ENCODE measurements at regions not wholly inside any gene's neighbourhood (a gene's known extent, or its start where the extent isn't known, plus 50 kb on each side); places are given as distances from the start of the nearest gene placed in this dataset.

DNA sequence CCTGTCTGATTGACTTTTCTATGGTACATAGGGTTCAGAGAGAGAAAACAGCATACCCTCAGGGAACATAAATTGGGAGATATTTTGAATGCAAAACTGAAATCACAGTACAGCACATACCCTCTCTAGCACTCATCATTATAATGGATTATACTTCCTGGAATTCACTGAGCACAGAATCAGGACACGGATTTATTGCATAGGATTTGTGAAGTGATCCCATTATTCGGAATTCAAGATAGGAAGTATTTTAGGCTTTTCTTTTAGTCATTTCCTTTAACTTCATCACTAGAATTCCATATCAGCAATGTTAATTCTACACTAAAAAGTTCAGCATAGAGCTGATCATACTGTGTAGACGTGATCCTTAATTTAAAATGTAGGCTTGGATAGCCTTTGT lies 407.0 kb downstream of the PID1 start:
- no peak for DNase-seq (ENCODE audit: low spot score)

DNA sequence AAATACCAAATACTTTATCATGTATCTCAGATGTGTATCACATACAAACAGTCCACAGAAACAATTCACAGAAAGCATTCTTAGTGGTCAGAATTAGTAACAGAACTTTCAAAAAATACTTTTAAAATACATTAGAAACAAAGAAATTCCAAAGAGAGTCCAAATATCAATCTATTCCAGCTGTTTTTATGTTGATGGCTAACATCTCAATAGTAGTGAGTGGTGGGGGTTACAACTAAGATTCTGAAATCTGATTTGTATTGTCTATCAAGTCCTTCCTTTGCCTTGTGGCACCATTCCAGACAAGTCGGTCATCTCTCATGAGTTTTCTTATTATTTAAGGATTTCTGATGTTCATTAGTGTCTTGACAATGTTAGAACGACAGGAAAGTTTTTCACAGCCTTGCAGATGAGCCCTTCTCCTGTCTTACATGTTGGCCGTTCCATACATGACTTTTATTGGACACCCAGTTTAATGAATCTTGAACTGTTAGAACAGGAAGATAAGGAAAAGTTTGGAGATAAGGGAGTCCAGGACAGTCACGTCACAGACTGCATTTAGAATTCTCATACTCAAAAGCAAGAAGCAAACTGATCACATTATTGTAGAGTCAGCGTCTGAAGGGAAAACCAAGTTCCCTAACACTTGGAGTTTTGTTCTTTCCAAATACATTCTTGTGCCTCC lies 410.3 kb downstream of the PID1 start:
- DNase-seq (ENCODE audit: low spot score): no peak

DNA sequence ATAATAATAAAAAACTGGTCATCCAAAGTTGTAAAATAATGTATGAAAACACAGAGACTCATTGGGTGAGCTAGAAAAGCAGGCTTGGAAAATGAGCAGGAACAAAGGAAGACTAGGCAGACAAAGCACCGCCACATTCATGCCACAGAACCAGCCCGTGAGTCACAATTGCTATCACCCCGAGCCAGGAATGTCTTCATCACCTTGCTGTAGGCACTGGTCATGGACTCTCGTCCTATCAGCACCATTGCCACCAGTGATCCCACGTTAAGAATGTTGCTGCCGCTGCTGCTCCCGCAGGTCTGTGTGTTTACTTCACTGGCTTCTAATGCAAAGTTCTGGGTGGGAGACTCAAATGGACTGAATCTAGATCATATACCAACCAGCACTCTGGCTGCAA lies 417.9 kb downstream of the PID1 start:
- DNase-seq (ENCODE audit: low spot score): no peak

GRCh38 chr2:228848638-228849037 lies 422.4 kb downstream of the PID1 start:
- no peak for DNase-seq (ENCODE audit: low spot score)

DNA sequence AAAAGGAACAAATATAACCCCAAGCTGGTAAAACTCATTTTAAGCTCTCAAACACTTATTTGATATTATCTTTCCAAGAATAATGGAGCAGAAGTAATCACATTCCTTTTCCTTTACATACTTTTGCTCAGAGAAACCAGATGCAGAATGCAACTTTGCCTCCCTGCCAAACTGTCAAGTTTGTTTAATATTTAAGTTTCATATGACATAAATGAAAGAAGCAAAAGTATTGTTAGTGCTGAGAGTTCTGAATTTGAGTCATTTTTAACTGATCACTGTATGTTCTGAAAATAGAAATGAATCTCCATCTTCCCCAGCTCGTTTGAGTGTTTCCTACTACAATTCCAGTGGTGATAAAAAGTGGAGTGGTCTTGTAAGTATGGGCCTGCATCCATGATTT lies 423.4 kb downstream of the PID1 start:
- no peak for DNase-seq (ENCODE audit: low spot score)

DNA sequence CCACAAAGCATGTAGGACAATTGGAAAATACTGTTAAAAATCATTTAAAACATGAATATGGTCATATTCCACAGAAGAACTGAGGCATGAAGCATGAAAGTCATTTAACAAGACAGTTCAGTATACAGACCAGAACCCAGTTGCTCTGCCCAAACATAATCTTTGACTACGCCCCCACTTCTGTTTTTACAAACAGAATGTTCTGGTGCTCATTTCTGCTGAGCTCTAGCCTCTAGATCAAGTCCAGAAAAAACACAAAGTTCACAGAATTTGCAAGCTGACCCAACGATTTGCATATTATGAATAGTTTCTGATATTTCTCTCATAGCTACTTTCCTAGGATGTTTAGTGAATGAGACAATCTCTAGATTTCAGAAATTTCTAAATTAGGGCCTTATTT lies 424.9 kb downstream of the PID1 start:
- no peak for DNase-seq (ENCODE audit: low spot score)

GRCh38 chr2:228845162-228845925 lies 425.7 kb downstream of the PID1 start:
- DNase-seq (ENCODE audit: low spot score): no peak

- no peak for DNase-seq (ENCODE audit: low spot score)
Observed at GRCh38 chr2:228841877-228842276, 429.2 kb downstream of the PID1 start.

- no peak for DNase-seq (ENCODE audit: low spot score)
Observed at GRCh38 chr2:228841475-228841874, 429.6 kb downstream of the PID1 start.

GRCh38 chr2:228840743-228841114 lies 430.4 kb downstream of the PID1 start:
- DNase-seq (ENCODE audit: low spot score): no peak

DNA sequence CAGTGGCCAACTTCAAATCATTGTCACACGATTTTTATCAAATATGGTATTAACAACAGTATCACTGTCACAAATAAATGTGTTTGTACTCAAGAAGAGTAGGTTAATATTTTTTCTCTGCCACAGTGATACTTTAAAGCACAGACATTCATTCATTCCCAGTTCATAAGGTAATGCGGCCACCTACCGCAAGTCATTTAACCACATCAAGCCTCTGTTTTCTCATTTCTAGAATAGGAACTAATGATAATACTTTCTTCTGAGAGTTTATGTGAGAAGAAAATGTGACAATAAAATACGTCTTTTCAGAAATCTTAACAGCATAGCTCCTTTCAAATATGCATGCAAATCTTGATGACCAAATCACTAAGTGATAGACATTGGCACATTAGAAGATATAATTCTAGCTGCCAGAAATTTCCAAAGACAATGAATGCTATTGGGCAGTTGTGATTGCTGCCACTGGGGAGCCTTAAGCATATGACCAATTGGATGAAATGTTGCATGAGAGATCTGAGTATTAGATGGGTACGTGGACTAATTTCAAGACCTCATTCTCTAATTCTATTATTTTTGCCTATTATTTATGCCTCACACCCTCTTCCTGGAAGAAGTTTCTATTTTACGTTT lies 430.9 kb downstream of the PID1 start:
- DNase-seq (ENCODE audit: low spot score): no peak

- DNase-seq (ENCODE audit: low spot score): peak; percentile 27
Observed at GRCh38 chr2:228839421-228839876, 431.6 kb downstream of the PID1 start.

- DNase-seq (ENCODE audit: low spot score): peak; percentile 41
Observed at GRCh38 chr2:228838819-228839218, 432.3 kb downstream of the PID1 start.

GRCh38 chr2:228828397-228828796 lies 442.7 kb downstream of the PID1 start:
- DNase-seq (ENCODE audit: low spot score): no peak

DNA sequence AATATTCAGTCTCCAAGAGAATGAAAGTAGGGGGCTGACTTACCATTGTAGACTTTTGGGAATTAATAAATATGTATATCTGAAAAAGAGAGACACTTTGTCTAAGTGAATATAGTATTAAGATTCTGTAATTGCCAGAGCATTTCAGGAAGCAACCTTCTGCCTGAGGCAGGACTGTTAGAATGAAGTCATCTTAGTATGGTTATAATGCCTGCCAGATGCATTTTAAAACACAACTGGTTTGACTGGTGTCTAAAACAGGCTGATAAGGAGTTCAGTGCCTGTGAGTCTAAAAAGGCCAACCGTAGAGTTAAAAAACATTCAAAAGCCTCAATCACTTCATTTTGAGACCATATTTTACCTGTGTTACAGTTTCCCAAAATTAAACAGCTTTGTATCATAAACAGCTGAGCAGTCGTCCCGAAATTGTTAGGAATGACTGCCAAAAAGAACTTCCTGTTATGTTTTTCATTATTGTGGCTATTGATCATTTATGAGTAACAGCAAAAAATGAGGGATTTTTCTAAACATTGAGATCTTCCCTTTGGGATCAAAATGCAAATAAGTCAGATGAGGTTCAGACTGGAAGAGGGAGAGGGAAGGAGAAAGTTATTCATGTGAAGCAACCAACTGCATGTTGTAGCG lies 443.9 kb downstream of the PID1 start:
- DNase-seq (ENCODE audit: low spot score): no peak

- no peak for DNase-seq (ENCODE audit: low spot score)
Observed at GRCh38 chr2:228819701-228820100, 451.4 kb downstream of the PID1 start.

DNA sequence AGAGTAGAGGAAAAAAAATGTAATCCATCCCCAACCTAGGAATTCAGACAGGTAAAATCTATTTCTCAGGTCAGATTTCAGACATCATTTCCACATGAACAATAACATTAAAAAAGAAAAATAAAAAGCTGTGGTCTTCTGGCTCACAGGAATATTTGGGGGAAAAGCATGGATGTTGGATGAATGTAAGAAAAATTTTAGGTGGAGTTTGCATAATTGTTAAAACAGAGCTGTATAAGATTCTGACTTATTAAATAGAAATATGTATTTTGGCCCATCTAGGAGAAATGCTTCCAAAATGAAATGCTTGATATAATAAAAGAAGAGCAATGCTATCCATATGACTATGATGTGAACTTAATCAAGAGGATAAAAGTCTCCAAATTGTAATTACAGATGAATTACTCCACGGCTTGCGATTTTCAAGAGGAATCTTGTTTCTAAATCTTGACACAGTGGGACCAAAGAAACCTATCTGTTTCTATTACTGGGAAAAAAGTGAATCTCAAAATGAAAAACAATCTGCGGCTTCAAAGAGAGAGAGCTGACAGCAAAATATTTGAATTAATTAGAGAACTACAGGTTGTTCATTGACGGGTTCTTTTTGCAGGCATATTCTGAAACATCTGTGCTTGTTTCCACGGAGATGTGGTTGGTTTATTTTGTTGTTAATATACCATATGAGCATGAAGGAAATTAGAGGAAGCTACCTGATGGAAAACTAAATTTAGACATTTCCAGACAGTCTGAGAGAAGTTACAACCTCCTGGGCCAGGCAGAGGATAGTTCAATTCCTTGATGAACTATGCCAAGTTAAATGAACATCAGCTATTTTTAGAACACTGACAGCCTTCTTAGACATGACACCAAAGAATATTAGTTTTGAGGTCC lies 468.7 kb downstream of the PID1 start:
- DNase-seq (ENCODE audit: low spot score): no peak

DNA sequence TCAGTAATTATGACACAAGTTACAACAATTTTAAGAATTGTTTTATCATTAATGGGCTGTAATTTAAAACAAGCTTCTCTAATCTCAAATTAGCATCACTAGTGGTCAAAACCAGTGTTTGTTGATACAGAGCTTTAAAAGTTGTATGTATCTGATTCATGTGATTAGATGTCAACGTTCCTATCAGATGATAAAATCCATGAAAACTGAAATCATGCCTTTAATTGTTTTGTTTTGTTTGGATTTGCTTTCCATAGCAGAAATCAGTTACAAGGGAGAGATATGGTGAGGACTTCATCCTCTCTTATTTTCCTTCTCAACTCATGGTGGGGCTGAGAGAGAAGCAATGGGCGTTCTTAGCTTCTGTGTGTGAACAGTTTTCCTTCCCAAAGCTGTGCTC lies 469.6 kb downstream of the PID1 start:
- DNase-seq (ENCODE audit: low spot score): no peak

- DNase-seq (ENCODE audit: low spot score): peak; percentile 44
Observed at GRCh38 chr2:228799208-228799588, 471.9 kb downstream of the PID1 start.

- DNase-seq (ENCODE audit: low spot score): no peak
Observed at GRCh38 chr2:228798458-228799207, 472.5 kb downstream of the PID1 start.

GRCh38 chr2:228796386-228796785 lies 474.7 kb downstream of the PID1 start:
- no peak for DNase-seq (ENCODE audit: low spot score)
